Activated CD8-positive, alpha-beta T cell treated with anti-CD3 and anti-CD28 coated beads for 36 hours (primary cell): ENCODE measurements at regions not wholly inside any gene's neighbourhood (a gene's known extent, or its start where the extent isn't known, plus 50 kb on each side); places are given as distances from the start of the nearest gene placed in this dataset.

Experiments
- ATAC-seq: fragments of 200-7000 bp; cut with Tn5 transposase; one replicate; pipeline ENCODE4 v1.10.0; 2021; ENCODE audit warnings: mild to moderate bottlenecking, moderate library complexity
- CTCF ChIA-PET: fragments of 350-600 bp; sonication (Branson Sonifier 250); formaldehyde crosslinking; loops from one replicate; lab custom pipeline; 2021; ENCODE audit warnings: antibody characterized with exemption; lab: Charles Lee
- POLR2A ChIA-PET: fragments of 350-600 bp; sonication (Branson Sonifier 250); formaldehyde crosslinking; loops from one replicate; lab custom pipeline; 2021; ENCODE audit warnings: antibody characterized with exemption; lab: Charles Lee
- DNase-seq: peaks from one replicate; pipeline ENCODE4 v3.0.0-alpha.2; 2020
- H3K27ac Mint-ChIP-seq: one replicate; pipeline ENCODE4 v1.8.0; 2021; ENCODE audit warnings: mild to moderate bottlenecking, mixed read lengths
- H3K27me3 Mint-ChIP-seq: one replicate; pipeline ENCODE4 v1.8.0; 2021; ENCODE audit warnings: mixed read lengths
- H3K36me3 Mint-ChIP-seq: one replicate; pipeline ENCODE4 v1.8.0; 2021; ENCODE audit warnings: low read depth, mixed read lengths
- H3K4me1 Mint-ChIP-seq: one replicate; pipeline ENCODE4 v1.8.0; 2021; ENCODE audit warnings: low read depth, mixed read lengths
- H3K4me3 Mint-ChIP-seq: one replicate; pipeline ENCODE4 v1.8.0; 2021; ENCODE audit warnings: mild to moderate bottlenecking, moderate library complexity, mixed read lengths
- H3K9me3 Mint-ChIP-seq: one replicate; pipeline ENCODE4 v1.8.0; 2021; ENCODE audit warnings: mixed read lengths
- CTCF ChIP-seq: fragments of 200-600 bp; IDR thresholded peaks from one replicate; pipeline ENCODE4 v1.8.0; 2022; ENCODE audit warnings: antibody characterized with exemption, mild to moderate bottlenecking
- intact Hi-C: fragments of 100-400 bp; cut with micrococcal nuclease; formaldehyde crosslinking; loops from one replicate; pipeline ENCODE4 v1.10.0; 2022

DNA sequence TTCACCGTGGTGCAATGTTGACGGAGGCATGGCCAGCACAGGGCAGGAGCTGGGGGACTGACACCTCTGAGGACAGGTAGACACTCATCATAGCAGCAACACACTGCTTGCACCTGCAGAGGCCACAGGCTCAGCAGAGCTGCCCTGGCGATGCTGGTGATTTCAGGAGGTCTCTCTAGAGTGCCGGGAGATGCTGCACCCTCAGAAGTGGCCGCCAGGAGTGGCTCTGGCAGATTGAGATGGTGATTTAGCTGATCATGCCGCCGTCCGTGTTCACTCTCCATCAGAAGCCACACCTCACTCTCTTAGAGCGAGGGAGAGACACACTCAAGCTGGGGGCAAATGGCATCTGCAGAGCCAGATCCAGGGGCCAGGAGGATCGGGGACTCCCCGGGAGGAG lies 244.6 kb upstream of the SGCG start:
- POLR2A ChIA-PET, result no interaction called here
- H3K27ac Mint-ChIP-seq, result no peak overlapping the region
- no peak overlapping the region for H3K4me3 Mint-ChIP-seq
- no peaks in the 10 kb centered on the region for H3K4me1 Mint-ChIP-seq
- intact Hi-C loops, result no loop called here
- no peak for TF ChIP-seq CTCF
- DNase-seq (no peak), ATAC-seq (no peak)
- H3K36me3 Mint-ChIP-seq, result no peaks in the 10 kb centered on the region
- H3K9me3 Mint-ChIP-seq, result no peaks in the 10 kb centered on the region
- CTCF ChIA-PET, result no interaction called here
- H3K27me3 Mint-ChIP-seq, result no peaks in the 10 kb centered on the region

- no peaks in the 10 kb centered on the region for H3K4me1 Mint-ChIP-seq
- H3K9me3 Mint-ChIP-seq, result no peaks in the 10 kb centered on the region
- H3K27ac Mint-ChIP-seq, result no peak overlapping the region
- intact Hi-C loops, result no loop called here
- DNase-seq (no peak), ATAC-seq (no peak)
- no peak overlapping the region for H3K4me3 Mint-ChIP-seq
- ChIA-PET POLR2A (no interaction called here), CTCF (no interaction called here)
- H3K36me3 Mint-ChIP-seq, result no peaks in the 10 kb centered on the region
- no peaks in the 10 kb centered on the region for H3K27me3 Mint-ChIP-seq
- TF ChIP-seq CTCF, result no peak
These were observed 243.5 kb upstream of the SGCG start for GRCh38 chr13:22937241-22937640.

- Mint-ChIP-seq H3K9me3 (no peaks in the 10 kb centered on the region), H3K36me3 (no peaks in the 10 kb centered on the region), H3K4me1 (no peaks in the 10 kb centered on the region), H3K27ac (no peak overlapping the region), H3K27me3 (no peaks in the 10 kb centered on the region), H3K4me3 (no peak overlapping the region)
- no peak for TF ChIP-seq CTCF
- POLR2A ChIA-PET, result no interaction called here
- intact Hi-C loops, result no loop called here
- DNase-seq (no peak), ATAC-seq (no peak)
- CTCF ChIA-PET, result no interaction called here
These were observed 242.8 kb upstream of the SGCG start for GRCh38 chr13:22937953-22938352.

DNA sequence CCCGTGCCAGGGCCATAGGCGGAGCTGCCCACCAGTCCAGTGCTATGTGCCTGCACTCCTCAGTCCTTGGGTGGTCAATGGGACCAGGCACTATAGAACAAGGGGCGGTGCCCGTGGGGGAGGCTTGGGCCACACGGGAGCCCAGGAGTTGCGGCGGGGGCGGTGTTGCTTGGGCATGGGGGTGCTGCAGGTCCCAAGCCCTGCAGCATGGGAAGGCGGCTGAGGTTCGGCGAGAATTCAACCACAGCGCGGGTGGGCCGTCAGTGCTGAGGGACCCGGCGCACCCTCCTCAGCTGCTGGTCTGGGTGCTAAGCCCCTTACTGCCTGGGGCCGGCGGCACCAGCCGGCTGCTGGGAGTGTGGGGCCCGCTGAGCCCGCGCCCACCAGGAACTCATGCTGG lies 242.2 kb upstream of the SGCG start:
- POLR2A ChIA-PET, result no interaction called here
- ATAC-seq, result no peak
- H3K9me3 Mint-ChIP-seq, result no peaks in the 10 kb centered on the region

GRCh38 chr13:22939157-22939556 lies 241.6 kb upstream of the SGCG start:
- ATAC-seq (no peak), DNase-seq (no peak)
- H3K4me3 Mint-ChIP-seq, result no peak overlapping the region
- TF ChIP-seq CTCF, result no peak
- no peaks in the 10 kb centered on the region for H3K9me3 Mint-ChIP-seq
- CTCF ChIA-PET, result no interaction called here
- POLR2A ChIA-PET, result no interaction called here
- no peaks in the 10 kb centered on the region for H3K4me1 Mint-ChIP-seq
- H3K36me3 Mint-ChIP-seq, result no peaks in the 10 kb centered on the region
- intact Hi-C loops, result no loop called here
- no peaks in the 10 kb centered on the region for H3K27me3 Mint-ChIP-seq
- no peak overlapping the region for H3K27ac Mint-ChIP-seq

More for the DNA sequence above, 242.2 kb upstream of the SGCG start:
- no peak for DNase-seq
- Mint-ChIP-seq H3K4me3 (no peak overlapping the region), H3K27me3 (no peaks in the 10 kb centered on the region), H3K27ac (no peak overlapping the region), H3K36me3 (no peaks in the 10 kb centered on the region), H3K4me1 (no peaks in the 10 kb centered on the region)
- no peak for TF ChIP-seq CTCF
- CTCF ChIA-PET, result no interaction called here
- intact Hi-C loops, result no loop called here
